Adrenal gland (tissue), 9 donors: ENCODE measurements at regions not wholly inside any gene's neighbourhood (a gene's known extent, or its start where the extent isn't known, plus 50 kb on each side); places are given as distances from the start of the nearest gene placed in this dataset.

Experiments
- DNase-seq, 7 donors: peaks; one replicate each; pipeline ENCODE4 v3.0.0-alpha.2; 2019 to 2020
- H3K27ac ChIP-seq, 5 donors: fragments of 200-600 bp; sonication (generic) in 4 of 5; 1 replicate in 3 of 5; 2 replicates in 2 of 5; pipeline versions ENCODE4 v1.5.1 to v1.8.0; 2016 to 2020; ENCODE audit warnings: mild to moderate bottlenecking in 1 of 5
- H3K27me3 ChIP-seq: fragments of 200-600 bp; 2 replicates; pipeline ENCODE4 v1.8.0; 2021
- H3K36me3 ChIP-seq, 2 donors: fragments of 200-600 bp; replicated peaks in 1 of 2; 1 replicate in 1 of 2; 2 replicates in 1 of 2; pipeline versions ENCODE4 v1.5.1 to v1.8.0; 2018 to 2022
- H3K4me1 ChIP-seq, 2 donors: fragments of 200-600 bp; replicated peaks in 1 of 2; 1 replicate in 1 of 2; 2 replicates in 1 of 2; pipeline versions ENCODE4 v1.5.1 to v1.8.0; 2018 to 2021
- H3K4me3 ChIP-seq, 4 donors: fragments of 200-600 bp; sonication (generic) in 3 of 4; one replicate each; pipeline ENCODE4 v1.5.1; 2016 to 2018
- H3K9me3 ChIP-seq, 3 donors: fragments of 200-600 bp; sonication (generic) in 1 of 3; replicated peaks in 1 of 3; 1 replicate in 2 of 3; 2 replicates in 1 of 3; pipeline versions ENCODE4 v1.5.1 to v1.8.0; 2016 to 2021
- POLR2A ChIP-seq, 2 donors: fragments of 450-650 bp; IDR thresholded peaks; one replicate each; pipeline ENCODE4 v1.6.1; 2017; ENCODE audit warnings: antibody characterized with exemption in 2 of 2, mild to moderate bottlenecking in 2 of 2, moderate library complexity in 1 of 2
- WGBS, 4 donors: extraction: QIAGEN DNeasy Blood & Tissue Kit in 2 of 4; methylation state at CpG; one replicate each; pipeline versions ENCODE4 v1.1.5 to v1.1.7; 2013 to 2017; 5-methylcytosine and 5-hydroxymethylcytosine counted together
- intact Hi-C, 2 donors: fragments of 100-400 bp; cut with DNase I; formaldehyde crosslinking; loops; one replicate each; pipeline versions ENCODE4 v1.14.1 to v1.15.0; 2022 to 2023
- TF ChIP-seq, protein P1 (sequence below), 6 experiments: fragments of 450-650 bp in 4 of 6; fragments of 200-600 bp in 2 of 6; sonication (generic) in 1 of 6; IDR thresholded peaks; 1 replicate in 5 of 6; 2 replicates in 1 of 6; pipeline versions ENCODE4 v1.5.1 to v1.8.0; 2016 to 2021; ENCODE audit warnings: antibody characterized with exemption in 6 of 6, mild to moderate bottlenecking in 2 of 6, moderate library complexity in 1 of 6
- donor health status: healthy with polysubstance abuse.
- donor health status: Bipolar disorder and iron deficiency.
- donor health status: DM: yes; HTN: yes; CAD: no.
- donor health status: DM: no; HTN: no; CAD: no.
- donor health status: DM: no; HTN: no; CAD: no.

GRCh38 chr6:91447081-91447480 lies 860.2 kb upstream of the MAP3K7 start:
- Histone ChIP-seq H3K27ac (no peak overlapping the region), H3K27me3 (no peaks in the 10 kb centered on the region), H3K4me1 (no peaks in the 10 kb centered on the region), H3K9me3 (no peaks in the 10 kb centered on the region), H3K36me3 (no peaks in the 10 kb centered on the region), H3K4me3 (no peak overlapping the region)
- TF ChIP-seq, protein P1, sequence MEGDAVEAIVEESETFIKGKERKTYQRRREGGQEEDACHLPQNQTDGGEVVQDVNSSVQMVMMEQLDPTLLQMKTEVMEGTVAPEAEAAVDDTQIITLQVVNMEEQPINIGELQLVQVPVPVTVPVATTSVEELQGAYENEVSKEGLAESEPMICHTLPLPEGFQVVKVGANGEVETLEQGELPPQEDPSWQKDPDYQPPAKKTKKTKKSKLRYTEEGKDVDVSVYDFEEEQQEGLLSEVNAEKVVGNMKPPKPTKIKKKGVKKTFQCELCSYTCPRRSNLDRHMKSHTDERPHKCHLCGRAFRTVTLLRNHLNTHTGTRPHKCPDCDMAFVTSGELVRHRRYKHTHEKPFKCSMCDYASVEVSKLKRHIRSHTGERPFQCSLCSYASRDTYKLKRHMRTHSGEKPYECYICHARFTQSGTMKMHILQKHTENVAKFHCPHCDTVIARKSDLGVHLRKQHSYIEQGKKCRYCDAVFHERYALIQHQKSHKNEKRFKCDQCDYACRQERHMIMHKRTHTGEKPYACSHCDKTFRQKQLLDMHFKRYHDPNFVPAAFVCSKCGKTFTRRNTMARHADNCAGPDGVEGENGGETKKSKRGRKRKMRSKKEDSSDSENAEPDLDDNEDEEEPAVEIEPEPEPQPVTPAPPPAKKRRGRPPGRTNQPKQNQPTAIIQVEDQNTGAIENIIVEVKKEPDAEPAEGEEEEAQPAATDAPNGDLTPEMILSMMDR (IDR thresholded peaks at IDR 0.05), result no peak
- no peak for TF ChIP-seq POLR2A (IDR thresholded peaks at IDR 0.05)
- DNase-seq, result no peak
- 67 to 80% (median 71%) methylated on average over 2 of the region's 2 CpGs for WGBS, 4 donors
- intact Hi-C loops, result no loop called here

DNA sequence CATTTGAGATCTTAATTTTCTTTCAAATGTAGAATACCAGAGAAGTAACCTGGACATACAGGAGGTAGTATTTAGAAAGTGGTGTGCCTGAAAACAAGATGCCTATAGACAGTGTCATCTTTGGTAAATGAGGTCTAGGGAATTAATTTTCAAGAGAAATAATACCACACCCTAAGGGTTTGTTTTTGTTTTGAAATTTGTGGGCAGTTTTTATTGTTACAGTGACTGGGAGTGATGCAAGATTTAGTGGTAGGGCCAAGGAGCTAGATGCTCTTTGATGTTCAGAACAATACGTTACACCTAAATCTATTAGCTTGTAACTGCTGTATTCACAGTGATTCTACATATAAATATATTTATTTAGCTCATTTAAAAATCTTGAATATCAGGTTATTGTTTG lies 856.5 kb upstream of the MAP3K7 start:
- Histone ChIP-seq H3K9me3 (no peaks in the 10 kb centered on the region), H3K4me3 (no peak overlapping the region), H3K4me1 (no peaks in the 10 kb centered on the region), H3K36me3 (no peaks in the 10 kb centered on the region), H3K27ac (no peak overlapping the region), H3K27me3 (no peaks in the 10 kb centered on the region)
- 74 to 79% (median 77%) methylated on average over 1 of the region's 1 CpG for WGBS, 4 donors
- no peak for DNase-seq
- intact Hi-C loops, result no loop called here
- no peak for TF ChIP-seq POLR2A (IDR thresholded peaks at IDR 0.05)
- TF ChIP-seq, protein P1 (IDR thresholded peaks at IDR 0.05), result no peak

DNA sequence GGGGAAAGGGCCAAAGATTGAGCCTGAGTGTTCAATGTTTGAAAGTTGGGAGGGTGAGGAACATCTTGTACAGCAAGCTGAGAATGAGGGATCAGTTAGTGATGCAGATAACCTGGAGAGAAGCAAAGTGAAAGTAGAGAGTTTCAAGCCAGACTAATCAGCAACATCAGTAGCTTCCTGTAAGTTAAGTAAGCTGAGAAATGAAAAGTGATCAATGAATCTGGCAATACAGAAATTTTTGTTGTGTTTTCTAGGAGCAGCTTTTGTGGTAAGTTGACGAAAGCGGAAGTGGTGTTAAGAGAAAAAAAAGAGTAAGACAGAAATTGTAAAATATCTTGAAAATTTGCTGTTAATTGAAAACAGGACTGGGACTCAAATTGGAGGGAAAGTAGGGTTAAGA lies 855.5 kb upstream of the MAP3K7 start:
- intact Hi-C loops, result no loop called here
- TF ChIP-seq POLR2A (IDR thresholded peaks at IDR 0.05), result no peak
- TF ChIP-seq, protein P1 (IDR thresholded peaks at IDR 0.05), result no peak
- Histone ChIP-seq H3K4me3 (no peak overlapping the region), H3K27me3 (no peaks in the 10 kb centered on the region), H3K4me1 (no peaks in the 10 kb centered on the region), H3K27ac (no peak overlapping the region), H3K36me3 (no peaks in the 10 kb centered on the region), H3K9me3 (no peaks in the 10 kb centered on the region)
- DNase-seq, result no peak
- 76 to 88% (median 83%) methylated on average over 2 of the region's 2 CpGs for WGBS, 4 donors

GRCh38 chr6:91438570-91438969 lies 851.7 kb upstream of the MAP3K7 start:
- no peak for TF ChIP-seq POLR2A (IDR thresholded peaks at IDR 0.05)
- TF ChIP-seq, protein P1 (IDR thresholded peaks at IDR 0.05), result no peak
- H3K36me3 ChIP-seq, result no peaks in the 10 kb centered on the region
- intact Hi-C loops, result no loop called here

More at GRCh38 chr6:91438570-91438969, 851.7 kb upstream of the MAP3K7 start:
- 74 to 82% (median 78%) methylated on average over 2 of the region's 2 CpGs for WGBS, 4 donors
- no peaks in the 10 kb centered on the region for H3K27me3 ChIP-seq
- DNase-seq, result no peak
- no peaks in the 10 kb centered on the region for H3K4me1 ChIP-seq
- no peaks in the 10 kb centered on the region for H3K9me3 ChIP-seq
- H3K4me3 ChIP-seq, result no peak overlapping the region
- no peak overlapping the region for H3K27ac ChIP-seq
